HG02588 (cell line): ENCODE measurements at regions not wholly inside any gene's neighbourhood (a gene's known extent, or its start where the extent isn't known, plus 50 kb on each side); places are given as distances from the start of the nearest gene placed in this dataset.
A peak's percentile ranks its signal among the peaks of the same experiment; 100 is the strongest.
"Not testable (repeated sequence)": the region's sequence is repeated elsewhere in the genome, so short reads cannot be mapped to it uniquely, and the experiment has no call there.

Source experiments
- ATAC-seq: cut with Tn5 transposase; IDR thresholded peaks from one replicate; pipeline ENCODE4 v1.9.1; 2021; ENCODE audit warnings: mild to moderate bottlenecking, moderate library complexity; ENCODE audit not compliant: unreplicated experiment

DNA sequence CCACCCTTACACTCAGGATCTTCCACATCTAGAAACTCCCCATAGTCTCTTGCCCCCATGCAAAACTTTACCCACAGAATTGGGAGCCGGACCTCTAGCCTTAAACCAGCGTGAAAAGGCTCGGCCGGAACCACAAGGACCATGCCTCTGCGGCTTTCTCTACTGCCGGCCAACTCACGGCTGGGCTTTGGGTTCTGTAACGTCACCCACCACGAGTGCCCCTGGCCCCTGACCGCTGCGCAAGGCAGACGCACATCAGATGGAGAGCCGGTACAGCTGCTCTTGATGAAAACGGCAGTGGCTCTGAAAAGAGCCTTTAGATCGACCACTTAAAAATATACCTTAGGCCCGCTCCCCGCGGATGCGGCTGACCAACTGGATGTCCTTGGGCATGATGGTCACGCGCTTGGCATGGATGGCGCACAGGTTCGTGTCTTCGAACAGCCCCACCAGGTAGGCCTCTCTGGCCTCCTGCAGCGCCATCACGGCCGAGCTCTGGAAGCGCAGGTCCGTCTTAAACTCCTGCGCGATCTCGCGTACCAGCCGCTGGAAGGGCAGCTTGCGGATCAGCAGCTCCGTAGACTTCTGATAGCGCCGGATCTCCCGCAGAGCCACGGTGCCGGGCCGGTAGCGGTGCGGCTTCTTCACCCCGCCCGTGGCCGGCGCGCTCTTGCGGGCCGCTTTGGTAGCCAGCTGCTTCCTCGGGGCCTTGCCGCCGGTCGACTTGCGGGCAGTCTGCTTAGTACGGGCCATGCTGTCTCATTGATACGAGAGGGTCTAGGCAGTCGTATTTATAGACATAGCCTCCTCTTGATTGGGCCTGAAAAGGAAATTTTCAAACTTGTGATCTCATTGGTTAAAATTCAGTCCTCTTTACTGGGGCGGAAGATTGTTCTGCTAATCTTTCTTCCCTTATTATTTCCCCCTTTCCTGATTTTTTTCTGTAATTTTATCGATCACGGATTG, 66.3 kb downstream of the FAM72C start:
- not testable (repeated sequence) for ATAC-seq

DNA sequence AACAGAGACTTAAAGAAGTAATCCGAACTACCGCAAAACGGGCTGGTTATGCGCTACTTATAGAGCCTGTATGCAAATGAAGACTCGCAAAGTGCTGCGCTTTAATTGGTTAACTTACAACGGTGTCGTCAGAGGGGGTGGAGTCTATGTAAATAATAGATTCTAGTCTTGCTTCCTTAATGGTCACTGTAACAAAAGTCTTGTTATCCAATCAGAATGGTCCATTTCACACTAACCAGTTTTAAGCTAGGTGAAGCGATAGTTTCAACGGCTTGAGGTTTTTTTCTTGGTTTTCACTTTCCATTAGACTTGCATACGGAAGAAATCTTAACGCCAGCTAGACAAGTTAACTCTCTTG, 67.2 kb downstream of the FAM72C start:
- not testable (repeated sequence) for ATAC-seq

DNA sequence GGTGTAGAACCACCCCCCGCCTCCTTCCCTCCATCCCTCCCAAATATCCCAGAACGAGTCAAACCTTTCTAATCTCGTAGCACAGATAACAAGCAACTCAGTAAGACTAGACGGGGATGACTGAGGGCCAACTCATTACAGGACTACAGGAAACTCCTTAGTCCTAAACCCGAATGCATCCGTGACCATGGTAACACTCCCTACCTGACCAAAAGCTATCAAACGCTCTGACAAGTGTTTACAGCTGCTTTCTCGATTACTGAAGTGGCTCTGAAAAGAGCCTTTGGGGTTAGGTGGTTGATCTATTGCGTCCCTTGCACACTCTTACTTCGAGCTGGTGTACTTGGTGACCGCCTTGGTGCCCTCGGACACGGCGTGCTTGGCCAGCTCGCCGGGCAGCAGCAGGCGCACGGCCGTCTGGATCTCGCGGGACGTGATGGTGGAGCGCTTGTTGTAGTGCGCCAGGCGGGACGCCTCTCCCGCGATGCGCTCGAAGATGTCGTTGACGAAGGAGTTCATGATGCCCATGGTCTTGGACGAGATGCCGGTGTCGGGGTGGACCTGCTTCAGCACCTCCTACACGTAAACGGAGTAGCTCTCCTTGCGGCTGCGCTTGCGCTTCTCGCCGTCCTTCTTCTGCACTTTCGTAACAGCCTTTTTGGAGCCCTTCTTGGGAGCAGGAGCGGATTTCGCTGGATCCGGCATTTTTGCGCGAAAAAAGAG, 67.7 kb downstream of the FAM72C start:
- not testable (repeated sequence) for ATAC-seq

DNA sequence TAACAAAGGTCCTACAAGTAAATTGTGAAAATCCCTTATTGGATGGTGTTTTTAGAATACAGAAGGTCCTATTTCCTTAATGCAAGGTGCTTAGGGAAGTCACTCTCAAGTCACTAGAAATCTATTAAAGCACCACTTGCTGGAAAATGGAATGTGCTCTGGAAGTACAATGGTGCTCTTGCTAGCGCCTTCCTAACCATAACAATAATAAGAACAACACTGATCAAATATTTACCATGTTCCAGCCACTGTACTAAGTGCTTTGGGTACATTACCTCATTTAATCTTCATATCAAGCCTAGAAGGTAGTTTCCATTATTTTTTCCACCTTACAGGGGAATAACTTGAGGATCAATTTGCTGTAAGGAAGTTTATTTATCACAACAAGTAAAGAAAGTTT, 75.4 kb downstream of the FAM72C start:
- ATAC-seq, result not testable (repeated sequence)

DNA sequence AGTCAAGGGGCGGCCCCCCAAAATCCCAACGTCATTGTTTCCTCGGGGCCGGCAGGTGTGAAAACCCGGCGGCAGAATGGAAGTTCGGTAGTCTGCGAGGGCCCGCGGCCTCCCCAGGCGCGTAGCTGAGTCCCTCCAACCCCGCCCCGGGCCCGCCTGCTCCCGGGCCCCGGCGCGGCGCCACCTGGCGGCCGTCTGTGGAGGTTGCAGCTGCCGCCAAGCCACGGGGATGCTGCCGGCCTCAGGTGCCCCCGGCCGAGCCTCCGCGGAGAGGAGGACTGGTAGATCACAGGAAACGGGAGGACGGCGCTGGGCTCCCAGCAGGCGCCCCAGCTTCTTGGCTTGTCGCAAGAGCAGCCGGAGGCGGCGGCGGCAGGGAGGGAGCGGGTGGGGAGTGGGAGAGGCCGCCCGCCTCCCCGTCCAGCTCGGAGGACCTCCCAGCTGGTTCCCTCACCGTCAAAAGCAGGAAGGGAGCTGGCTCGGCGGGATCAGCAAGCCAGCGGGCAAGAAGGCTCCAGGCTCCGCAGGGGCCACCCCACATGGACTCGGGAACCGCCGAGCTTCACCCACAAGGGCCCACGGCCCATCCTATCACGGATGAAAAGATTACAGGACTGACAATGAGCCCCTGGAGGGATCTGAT, 86.7 kb downstream of the FAM72C start:
- ATAC-seq, result peak; percentile 93

DNA sequence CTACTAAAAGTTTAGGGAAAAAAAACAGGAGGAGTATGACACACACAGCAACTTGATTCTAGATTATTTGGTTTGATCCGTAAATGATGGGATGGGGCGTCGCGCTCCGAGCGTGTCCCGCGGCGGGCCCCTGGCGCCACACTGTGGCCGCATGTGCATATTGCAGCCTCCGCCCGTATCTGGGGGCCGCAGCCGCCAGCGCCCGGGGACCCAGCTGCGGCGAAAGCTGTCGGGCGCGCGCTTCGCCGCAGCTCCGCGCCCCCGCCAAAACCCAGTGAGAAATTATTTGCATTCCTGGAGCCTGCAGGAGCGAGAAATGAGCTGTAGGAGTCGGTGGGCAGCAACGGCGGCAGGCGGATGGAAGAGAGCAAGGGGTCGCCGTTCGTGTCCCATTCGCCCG, 87.3 kb downstream of the FAM72C start:
- ATAC-seq, result peak; percentile 83

DNA sequence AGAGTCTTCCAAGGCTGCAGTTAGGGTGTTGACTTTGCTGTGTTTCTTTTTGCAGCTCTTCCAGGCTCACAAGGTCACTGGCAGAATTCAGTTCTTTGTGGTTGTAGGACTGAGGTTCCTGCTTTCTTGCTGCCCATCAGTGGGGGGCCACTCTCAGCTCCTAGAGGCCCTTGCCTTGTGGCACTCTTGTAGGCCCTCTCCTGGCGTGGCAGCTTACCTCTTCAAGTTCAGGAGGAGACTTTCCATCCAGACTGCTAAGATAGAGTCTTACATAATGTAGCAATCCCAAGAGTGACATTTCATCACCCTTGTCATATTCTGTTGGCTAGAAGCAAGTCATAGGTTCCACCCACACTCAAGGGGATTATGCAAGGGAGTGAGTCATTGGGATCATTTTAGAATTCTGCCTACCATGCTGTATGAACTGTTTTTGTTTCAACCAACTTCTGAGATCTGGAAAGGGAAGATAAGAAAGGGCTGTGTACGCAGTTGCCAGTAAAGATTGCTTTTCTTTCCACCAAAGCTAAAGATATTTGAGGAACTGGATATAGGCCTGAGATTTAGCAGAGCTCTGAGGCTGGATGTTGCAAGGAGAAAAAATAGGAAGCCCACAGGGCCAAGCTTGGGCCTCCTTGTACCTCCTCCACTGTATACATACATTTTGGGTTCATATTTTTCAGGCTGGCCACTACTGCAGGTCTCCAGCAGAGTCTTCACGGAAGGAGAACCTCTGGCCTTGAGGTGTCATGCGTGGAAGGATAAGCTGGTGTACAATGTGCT, 91.8 kb downstream of the FAM72C start:
- ATAC-seq, result not testable (repeated sequence)

DNA sequence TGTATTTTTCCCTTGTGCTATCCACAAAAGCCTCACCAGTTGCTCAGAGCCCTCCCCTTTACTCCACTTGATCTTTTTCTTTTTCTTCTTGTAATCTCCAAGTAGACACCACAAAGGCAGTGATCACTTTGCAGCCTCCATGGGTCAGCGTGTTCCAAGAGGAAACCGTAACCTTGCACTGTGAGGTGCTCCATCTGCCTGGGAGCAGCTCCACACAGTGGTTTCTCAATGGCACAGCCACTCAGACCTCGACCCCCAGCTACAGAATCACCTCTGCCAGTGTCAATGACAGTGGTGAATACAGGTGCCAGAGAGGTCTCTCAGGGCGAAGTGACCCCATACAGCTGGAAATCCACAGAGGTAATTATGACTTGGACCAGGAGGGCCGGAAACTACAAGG, 95.8 kb downstream of the FAM72C start:
- ATAC-seq, result not testable (repeated sequence)

DNA sequence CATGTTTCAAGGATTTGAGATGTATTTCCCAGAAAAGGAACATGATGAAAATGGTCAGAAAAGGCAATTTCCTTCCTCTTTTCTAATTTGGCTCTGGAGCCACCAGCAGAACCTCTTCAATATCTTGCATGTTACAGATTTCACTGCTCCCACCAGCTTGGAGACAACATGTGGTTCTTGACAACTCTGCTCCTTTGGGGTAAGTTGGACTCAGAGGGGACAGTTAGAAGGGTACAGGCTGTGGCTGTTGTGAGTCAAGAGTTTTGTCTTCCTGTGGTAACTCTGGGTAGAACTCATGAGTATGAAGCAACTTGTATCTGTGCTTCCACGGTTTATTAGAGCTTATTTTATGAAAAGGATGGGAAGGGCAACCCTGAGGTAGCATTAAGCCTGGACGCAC, 97.2 kb downstream of the FAM72C start:
- not testable (repeated sequence) for ATAC-seq

DNA sequence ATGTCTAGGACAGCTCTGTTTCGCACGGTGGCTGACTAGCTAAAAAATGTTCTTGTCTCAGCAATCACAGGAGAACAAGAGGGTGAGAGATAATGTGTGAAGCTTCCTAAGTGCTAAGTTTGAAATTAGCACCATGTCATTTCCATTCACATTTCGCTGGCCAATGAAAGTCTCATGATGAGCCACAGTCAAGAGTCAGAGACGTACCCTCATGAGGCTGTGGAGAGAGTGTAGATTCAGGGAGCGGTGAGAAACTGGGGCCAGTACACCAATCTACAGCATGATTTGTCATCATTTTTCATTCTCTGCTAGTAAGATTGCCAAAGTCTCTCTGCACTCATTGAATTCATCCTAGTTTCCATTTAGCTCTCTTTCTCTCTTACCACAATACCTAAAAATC, 98.1 kb downstream of the FAM72C start:
- ATAC-seq, result not testable (repeated sequence)

DNA sequence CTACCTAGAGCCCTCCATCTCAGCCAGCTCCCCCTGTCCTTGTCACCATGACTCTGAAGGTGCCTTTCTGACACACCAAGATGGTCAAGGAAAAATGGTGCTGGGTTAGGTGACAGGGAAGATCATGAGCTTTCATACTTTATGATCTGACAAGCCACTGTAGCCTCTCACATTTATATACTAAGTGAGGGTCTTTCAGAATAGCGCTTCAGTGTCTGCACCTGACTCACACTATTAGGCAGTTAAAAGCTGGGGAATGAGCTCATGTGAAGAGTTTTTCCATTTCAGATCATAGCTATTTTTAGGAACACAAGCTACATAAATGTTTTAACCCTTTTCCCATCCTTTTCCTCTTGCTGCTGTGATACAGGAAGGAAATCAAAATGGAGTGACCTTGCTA, 101.4 kb downstream of the FAM72C start:
- not testable (repeated sequence) for ATAC-seq

DNA sequence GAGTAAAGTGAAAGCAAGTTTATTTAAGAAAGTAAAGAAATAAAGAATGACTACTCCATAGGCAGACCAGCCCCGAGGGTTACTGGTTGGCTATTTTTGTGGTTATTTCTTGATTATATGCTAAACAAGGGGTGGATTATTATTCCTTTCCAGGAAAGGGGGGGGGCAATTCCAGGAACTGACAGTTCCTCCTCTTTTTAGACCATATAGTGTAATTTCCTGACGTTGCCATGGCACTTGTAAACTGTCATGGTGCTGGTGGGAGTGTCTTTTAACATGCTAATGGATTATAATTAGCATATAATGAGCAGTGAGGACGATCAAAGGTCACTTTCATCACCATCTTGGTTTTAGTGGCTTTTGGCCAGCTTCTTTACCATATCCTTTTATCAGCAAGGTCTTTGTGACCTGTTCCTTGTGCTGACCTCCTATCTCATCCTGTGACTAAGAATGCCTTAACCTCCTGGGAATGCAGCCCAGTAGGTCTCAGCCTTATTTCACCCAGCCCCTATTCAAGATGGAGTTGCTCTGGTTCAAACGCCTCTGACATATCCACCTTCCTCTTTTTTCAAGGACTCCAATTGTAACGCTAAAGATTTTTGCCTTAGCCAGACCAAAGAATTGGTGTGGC, 104.1 kb downstream of the FAM72C start:
- ATAC-seq, result not testable (repeated sequence)

DNA sequence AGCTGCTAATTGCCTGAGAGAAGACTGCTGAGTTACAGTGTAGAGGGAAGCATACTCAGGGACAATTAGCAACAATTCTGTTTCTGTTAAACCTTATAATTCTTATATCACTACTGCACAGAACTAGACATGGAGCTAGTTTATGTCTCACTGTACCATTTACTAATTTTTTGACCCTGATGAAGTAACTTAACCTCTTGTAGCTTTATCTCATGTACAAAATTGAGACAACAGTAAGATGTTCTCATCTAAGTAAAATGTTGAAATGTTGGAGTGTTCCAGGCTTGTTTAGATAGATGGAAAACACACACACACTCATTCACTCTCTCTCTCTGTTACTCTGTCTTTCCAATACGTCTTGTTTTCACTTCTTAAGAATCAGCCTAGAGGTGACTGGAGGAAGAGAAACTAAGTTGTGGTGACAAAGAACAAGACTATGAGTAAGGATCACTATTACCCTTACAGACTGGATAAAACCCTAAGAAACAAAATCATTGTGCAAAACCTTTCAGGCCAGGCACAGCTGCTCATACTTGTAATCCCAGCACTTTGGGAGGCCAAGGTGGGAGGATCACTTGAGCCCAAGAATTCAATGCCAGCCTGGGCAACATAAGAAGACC, 107.8 kb downstream of the FAM72C start:
- ATAC-seq, result not testable (repeated sequence)

DNA sequence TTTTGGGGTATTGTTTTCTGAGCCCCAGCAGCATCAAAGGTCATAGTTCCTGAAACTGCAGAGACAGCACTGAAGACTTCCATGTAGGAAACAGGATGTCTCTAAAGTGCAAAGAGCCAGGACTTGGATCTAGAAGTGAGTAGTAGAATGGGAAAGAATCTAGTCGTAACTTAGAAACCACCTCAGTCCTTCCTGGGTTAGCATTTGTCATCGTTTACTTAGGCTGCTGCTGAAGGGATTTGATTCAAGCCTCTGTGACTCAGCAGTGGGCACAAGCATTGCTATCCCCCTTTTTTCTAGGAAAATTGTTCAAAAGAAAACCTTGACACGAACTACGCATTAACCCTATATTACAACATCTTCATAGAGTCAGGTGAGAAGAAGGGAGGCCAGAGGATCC, 109.1 kb downstream of the FAM72C start:
- ATAC-seq, result not testable (repeated sequence)

DNA sequence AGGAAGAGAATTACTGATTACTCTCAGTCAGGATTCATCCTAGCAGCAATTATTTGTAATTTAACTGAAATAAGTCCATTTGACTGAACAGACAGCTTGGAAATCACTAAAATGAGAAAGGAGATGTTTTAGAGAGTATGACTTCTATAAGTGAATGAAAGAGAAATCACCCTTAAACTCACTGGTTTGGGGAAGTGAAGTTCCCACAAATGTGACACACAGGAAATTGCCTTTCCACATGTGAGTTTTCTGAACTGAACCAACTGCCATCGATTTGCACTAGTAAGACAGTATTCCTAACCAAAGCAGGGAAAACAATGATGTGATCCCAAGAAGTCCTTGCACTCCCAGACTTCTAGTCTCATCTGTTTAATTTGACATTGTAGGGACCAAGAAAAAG, 110.5 kb downstream of the FAM72C start:
- not testable (repeated sequence) for ATAC-seq

DNA sequence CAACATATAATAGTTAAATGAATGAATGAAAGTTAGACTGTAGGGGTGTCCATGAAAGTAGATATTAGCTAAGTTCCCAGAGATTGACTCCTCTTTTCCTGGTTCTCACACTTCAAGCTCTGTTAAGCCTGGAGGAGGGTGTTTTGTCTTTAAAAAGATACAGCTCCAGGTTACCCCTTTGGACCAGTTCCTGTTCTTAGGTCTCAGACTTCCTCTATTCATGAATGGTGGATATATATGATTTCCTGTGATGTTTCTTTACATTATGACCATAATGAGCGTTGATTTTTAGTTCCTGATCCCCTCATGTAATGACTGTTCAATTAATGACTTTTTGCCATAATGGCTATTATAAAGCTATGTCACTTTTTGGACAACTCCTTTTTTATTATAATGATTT, 115.9 kb downstream of the FAM72C start:
- not testable (repeated sequence) for ATAC-seq

DNA sequence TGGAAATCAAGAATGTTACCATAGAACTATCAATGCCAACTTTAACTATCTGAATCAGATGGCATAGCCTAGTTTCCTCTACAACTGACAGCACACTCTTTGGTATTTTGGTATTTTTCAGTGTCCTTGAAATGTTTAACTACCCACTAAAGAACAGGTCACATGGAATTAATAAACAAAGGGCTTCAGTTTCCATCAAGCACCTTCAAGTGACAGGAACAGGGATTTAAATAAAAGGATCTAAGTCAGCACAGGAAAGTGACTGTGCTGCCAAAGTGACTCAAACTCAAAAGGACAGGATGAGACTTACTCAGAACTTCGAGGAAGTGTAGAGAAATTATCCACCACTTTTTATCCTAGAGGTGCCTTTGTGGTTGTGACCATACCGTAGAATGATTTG, 117.7 kb downstream of the FAM72C start:
- ATAC-seq, result not testable (repeated sequence)

DNA sequence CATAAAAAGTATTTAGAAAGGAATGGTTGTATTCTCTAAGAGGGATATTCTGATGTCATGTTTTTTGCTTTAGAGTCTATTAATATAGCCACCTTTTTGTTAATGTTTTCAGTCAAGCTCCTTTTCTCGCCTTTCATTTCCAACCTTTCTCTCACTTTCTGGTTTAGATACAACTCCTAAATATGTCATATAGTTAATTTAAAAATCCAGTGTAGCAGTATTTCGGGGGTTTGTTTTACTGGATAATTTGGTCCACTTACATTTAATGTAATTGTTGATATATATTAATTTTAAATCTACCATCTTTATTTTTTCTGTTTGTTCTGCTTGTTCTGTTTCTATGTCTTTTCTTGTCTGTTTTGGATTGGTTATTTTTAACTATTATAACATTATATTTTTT, 121.1 kb downstream of the FAM72C start:
- ATAC-seq, result not testable (repeated sequence)

DNA sequence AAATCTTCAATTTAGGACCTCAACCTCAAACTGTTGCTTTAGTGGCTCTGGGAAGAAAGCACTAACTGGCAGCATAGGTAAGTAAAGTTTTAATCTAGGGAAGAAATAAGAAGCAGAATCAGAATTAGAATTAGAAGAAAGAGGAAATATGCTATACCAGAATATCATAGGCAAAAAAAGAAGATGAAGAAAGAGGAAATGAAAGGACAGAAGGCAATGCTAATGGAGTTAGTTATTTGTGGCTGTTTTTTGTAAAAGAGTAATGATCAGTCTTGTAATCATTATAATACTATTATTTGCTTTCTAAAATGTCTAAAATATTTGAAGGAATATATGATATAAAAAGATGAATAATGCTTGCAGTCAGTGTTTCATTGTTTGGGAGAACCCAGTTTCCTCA, 122.9 kb downstream of the FAM72C start:
- not testable (repeated sequence) for ATAC-seq

DNA sequence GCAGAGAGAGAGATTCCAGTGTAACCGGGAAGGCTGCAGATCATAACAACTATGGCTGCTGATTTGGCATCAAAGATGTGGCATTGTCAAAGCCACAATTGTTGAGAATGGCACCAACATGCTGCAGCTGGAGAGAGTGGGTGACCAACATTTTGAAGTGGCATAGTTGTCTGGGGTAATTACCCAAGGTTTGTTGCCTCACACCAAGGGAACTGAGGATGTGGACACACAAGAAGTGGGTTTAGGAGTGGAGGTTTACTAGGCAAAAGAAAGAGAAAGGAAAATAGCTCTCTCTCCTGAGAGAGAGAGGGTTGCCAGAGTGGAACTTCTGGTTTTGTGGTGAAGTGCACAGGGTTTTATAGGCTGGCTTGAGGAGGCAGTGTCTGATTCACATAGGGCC, 126.6 kb downstream of the FAM72C start:
- ATAC-seq, result not testable (repeated sequence)
